BLaER1 treated with 17β-estradiol and CSF1 and Interleukin-3, amounts not matched to agents 10 nM and 100 nM (cell line): ENCODE measurements at regions not wholly inside any gene's neighbourhood (a gene's known extent, or its start where the extent isn't known, plus 50 kb on each side); places are given as distances from the start of the nearest gene placed in this dataset.

Source experiments
- H3K27ac ChIP-seq, 11 experiments: shearing (Covaris generic); formaldehyde crosslinking; 2 replicates each; pipeline ENCODE4 v1.8.1; 2022
- H3K27me3 ChIP-seq, 11 experiments: shearing (Covaris generic); formaldehyde crosslinking; 2 replicates each; pipeline ENCODE4 v1.8.1; 2022
- H3K36me3 ChIP-seq, 11 experiments: shearing (Covaris generic); formaldehyde crosslinking; 2 replicates each; pipeline ENCODE4 v1.8.1; 2022
- H3K4me1 ChIP-seq, 10 experiments: shearing (Covaris generic); formaldehyde crosslinking; 2 replicates each; pipeline ENCODE4 v1.8.1; 2022
- H3K4me2 ChIP-seq, 11 experiments: shearing (Covaris generic); formaldehyde crosslinking; 2 replicates each; pipeline ENCODE4 v1.8.1; 2022
- H3K4me3 ChIP-seq, 10 experiments: shearing (Covaris generic); formaldehyde crosslinking; 2 replicates each; pipeline ENCODE4 v1.8.1; 2022
- H3K9ac ChIP-seq, 11 experiments: shearing (Covaris generic); formaldehyde crosslinking; 2 replicates each; pipeline ENCODE4 v1.8.1; 2022
- H3K9me3 ChIP-seq, 11 experiments: shearing (Covaris generic); formaldehyde crosslinking; replicated peaks in 1 of 11; 2 replicates each; pipeline ENCODE4 v1.8.1; 2022
- H4K20me1 ChIP-seq, 11 experiments: shearing (Covaris generic); formaldehyde crosslinking; 2 replicates each; pipeline ENCODE4 v1.8.1; 2022
- Cebpa-rat ChIP-seq, 11 experiments: shearing (Covaris generic); IDR thresholded peaks; 2 replicates each; pipeline ENCODE4 v1.8.1; 2022

DNA sequence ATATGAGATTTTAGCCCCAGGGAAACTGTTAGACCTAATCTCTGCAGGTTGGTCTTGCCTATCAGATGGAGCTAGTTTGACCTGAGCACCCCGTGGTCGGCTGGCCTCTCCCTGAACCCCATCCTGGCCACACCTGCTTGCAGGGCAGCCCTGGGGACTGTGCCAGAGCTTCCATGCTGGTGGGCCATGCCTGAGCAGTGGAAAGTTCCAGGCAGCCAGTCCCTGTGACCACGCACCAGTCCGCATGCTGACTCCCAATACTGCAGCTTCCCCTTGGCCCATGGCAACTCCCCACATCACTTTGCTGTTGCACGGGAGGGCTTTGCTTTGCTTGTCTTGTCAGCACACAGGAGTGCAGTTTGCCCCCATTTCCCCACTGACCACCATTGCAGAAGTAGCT lies 427.8 kb upstream of the SEMA3D start:
- H3K4me1 ChIP-seq = peaks cover 0 to 25% (median 2%) of the 10 kb centered on the region in 10 experiments; a peak in 8 of 20 replicates
- peaks cover 0 to 20% (median 0%) of the 10 kb centered on the region in 11 experiments; a peak in 5 of 22 replicates for H3K9me3 ChIP-seq
- no peak overlapping the region; a peak in 1 of 22 replicates for H3K4me2 ChIP-seq
- H3K27me3 ChIP-seq = no peaks in the 10 kb centered on the region
- no peak overlapping the region for H3K27ac ChIP-seq
- no peaks in the 10 kb centered on the region for H4K20me1 ChIP-seq
- H3K9ac ChIP-seq = no peak overlapping the region
- no peaks in the 10 kb centered on the region for H3K36me3 ChIP-seq
- no peak overlapping the region for H3K4me3 ChIP-seq
- TF ChIP-seq Cebpa-rat (IDR thresholded peaks at IDR 0.05) = no peak

DNA sequence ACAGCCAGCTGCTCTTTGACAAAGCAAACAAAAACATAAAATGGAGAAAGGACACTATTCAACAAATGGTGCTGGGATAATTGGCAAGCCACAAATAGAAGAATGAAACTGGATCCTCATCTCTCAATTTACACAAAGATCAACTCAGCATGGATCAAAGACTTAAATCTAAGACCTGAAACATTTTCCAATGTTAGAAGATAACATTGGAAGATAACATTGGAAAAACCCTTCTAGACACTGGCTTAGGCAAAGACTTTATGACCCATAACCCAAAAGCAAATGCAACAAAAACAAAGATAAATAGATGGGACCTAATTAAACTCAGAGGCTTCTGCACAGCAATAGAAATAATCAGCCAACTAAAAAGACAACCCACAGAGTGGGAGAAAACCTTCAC lies 425.7 kb upstream of the SEMA3D start:
- Histone ChIP-seq H3K36me3 (no peaks in the 10 kb centered on the region), H3K27ac (no peak overlapping the region), H3K9me3 (peaks cover 0 to 20% (median 0%) of the 10 kb centered on the region in 11 experiments; a peak in 5 of 22 replicates), H3K4me2 (no peak overlapping the region), H3K27me3 (no peaks in the 10 kb centered on the region), H3K9ac (no peak overlapping the region), H3K4me3 (no peak overlapping the region), H4K20me1 (no peaks in the 10 kb centered on the region), H3K4me1 (peaks cover 0 to 14% (median 0%) of the 10 kb centered on the region in 10 experiments; a peak in 3 of 20 replicates)
- no peak for TF ChIP-seq Cebpa-rat (IDR thresholded peaks at IDR 0.05)

GRCh38 chr7:85608804-85609203 lies 421.9 kb upstream of the SEMA3D start:
- no peaks in the 10 kb centered on the region for H4K20me1 ChIP-seq
- H3K4me3 ChIP-seq = no peak overlapping the region
- H3K4me2 ChIP-seq = no peak overlapping the region
- H3K27me3 ChIP-seq = no peaks in the 10 kb centered on the region
- H3K36me3 ChIP-seq = no peaks in the 10 kb centered on the region
- H3K4me1 ChIP-seq = no peaks in the 10 kb centered on the region
- 0 out of 22 replicates have a peak, but pooled peaks cover 0 to 3% (median 0%) of the 10 kb centered on the region in 11 experiments for H3K9me3 ChIP-seq
- no peak overlapping the region for H3K27ac ChIP-seq
- no peak overlapping the region for H3K9ac ChIP-seq
- TF ChIP-seq Cebpa-rat (IDR thresholded peaks at IDR 0.05) = no peak

- Histone ChIP-seq H3K36me3 (no peaks in the 10 kb centered on the region), H3K9ac (no peak overlapping the region), H3K27me3 (no peaks in the 10 kb centered on the region), H3K4me2 (no peak overlapping the region), H3K9me3 (0 out of 22 replicates have a peak, but pooled peaks cover 0 to 3% (median 0%) of the 10 kb centered on the region in 11 experiments), H3K27ac (no peak overlapping the region), H4K20me1 (no peaks in the 10 kb centered on the region), H3K4me1 (peaks cover 0 to 9% (median 0%) of the 10 kb centered on the region in 10 experiments; a peak in 1 of 20 replicates), H3K4me3 (no peak overlapping the region)
- no peak for TF ChIP-seq Cebpa-rat (IDR thresholded peaks at IDR 0.05)
Measured at GRCh38 chr7:85602196-85602595, 415.3 kb upstream of the SEMA3D start.

GRCh38 chr7:85600395-85600794 lies 413.5 kb upstream of the SEMA3D start:
- H3K9ac ChIP-seq = no peak overlapping the region
- no peaks in the 10 kb centered on the region for H4K20me1 ChIP-seq
- H3K4me1 ChIP-seq = peaks cover 0 to 9% (median 0%) of the 10 kb centered on the region in 10 experiments; a peak in 1 of 20 replicates
- no peak for TF ChIP-seq Cebpa-rat (IDR thresholded peaks at IDR 0.05)
- no peak overlapping the region for H3K4me3 ChIP-seq
- H3K27me3 ChIP-seq = no peaks in the 10 kb centered on the region
- H3K9me3 ChIP-seq = 0 out of 22 replicates have a peak, but pooled peaks cover 0 to 3% (median 0%) of the 10 kb centered on the region in 11 experiments
- H3K27ac ChIP-seq = no peak overlapping the region
- H3K4me2 ChIP-seq = no peak overlapping the region
- no peaks in the 10 kb centered on the region for H3K36me3 ChIP-seq

- Histone ChIP-seq H3K27ac (no peak overlapping the region), H4K20me1 (no peaks in the 10 kb centered on the region), H3K9ac (no peak overlapping the region), H3K9me3 (no peaks in the 10 kb centered on the region), H3K4me2 (no peak overlapping the region), H3K36me3 (no peaks in the 10 kb centered on the region), H3K27me3 (no peaks in the 10 kb centered on the region), H3K4me3 (no peak overlapping the region), H3K4me1 (peaks cover 0 to 9% (median 0%) of the 10 kb centered on the region in 10 experiments; a peak in 1 of 20 replicates)
- TF ChIP-seq Cebpa-rat (IDR thresholded peaks at IDR 0.05) = no peak
Measured at GRCh38 chr7:85596827-85597226, 410.0 kb upstream of the SEMA3D start.

GRCh38 chr7:85595750-85596178 lies 408.9 kb upstream of the SEMA3D start:
- Histone ChIP-seq H3K27ac (no peak overlapping the region), H4K20me1 (no peaks in the 10 kb centered on the region), H3K4me1 (peaks cover 0 to 6% (median 0%) of the 10 kb centered on the region in 10 experiments; a peak in 1 of 20 replicates), H3K4me3 (no peak overlapping the region), H3K36me3 (no peaks in the 10 kb centered on the region), H3K9ac (no peak overlapping the region), H3K9me3 (no peaks in the 10 kb centered on the region), H3K27me3 (no peaks in the 10 kb centered on the region), H3K4me2 (no peak overlapping the region)
- no peak for TF ChIP-seq Cebpa-rat (IDR thresholded peaks at IDR 0.05)

DNA sequence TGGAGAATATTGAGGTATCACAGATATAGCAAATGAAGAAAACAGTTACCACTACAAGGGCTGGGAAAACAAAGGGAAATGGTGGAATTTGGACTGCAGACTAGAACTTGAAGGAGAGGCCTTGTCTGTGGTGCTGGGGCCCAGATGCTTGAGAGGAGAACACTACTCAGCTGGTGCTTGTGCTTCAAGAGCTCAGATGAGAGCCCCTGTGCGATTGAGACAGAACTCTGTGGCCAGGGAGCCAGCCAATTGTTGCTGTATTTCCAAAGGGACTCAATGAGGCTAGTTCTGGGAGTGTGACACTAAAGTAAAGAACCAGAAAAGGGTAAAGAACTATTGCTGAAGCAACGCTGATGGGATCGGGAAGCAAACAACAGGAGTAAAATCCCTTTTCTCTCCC lies 406.5 kb upstream of the SEMA3D start:
- Histone ChIP-seq H3K27me3 (no peaks in the 10 kb centered on the region), H3K27ac (no peak overlapping the region), H3K4me3 (no peak overlapping the region), H3K9me3 (no peaks in the 10 kb centered on the region), H4K20me1 (no peaks in the 10 kb centered on the region), H3K9ac (no peak overlapping the region), H3K4me1 (no peaks in the 10 kb centered on the region), H3K36me3 (no peaks in the 10 kb centered on the region), H3K4me2 (no peak overlapping the region)
- no peak for TF ChIP-seq Cebpa-rat (IDR thresholded peaks at IDR 0.05)

DNA sequence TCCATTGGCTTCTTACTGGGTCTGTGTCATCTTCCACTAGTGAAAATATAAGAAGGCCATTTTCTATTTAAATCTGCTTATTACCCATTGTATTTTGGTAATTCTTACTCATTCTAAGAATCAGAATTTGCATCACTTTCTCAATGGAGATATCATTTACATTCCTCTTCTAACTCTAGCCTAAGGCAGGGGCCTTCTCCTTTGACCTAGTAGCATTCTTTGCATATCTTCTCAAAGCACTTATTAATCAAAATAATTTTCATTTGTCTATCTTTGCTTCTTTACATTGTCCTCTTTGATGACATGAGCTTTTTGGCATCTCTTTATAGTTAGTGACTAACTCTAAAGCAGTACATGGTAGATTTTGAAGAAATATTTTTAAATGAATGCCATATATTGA lies 400.9 kb upstream of the SEMA3D start:
- Histone ChIP-seq H3K9ac (no peak overlapping the region), H3K9me3 (no peaks in the 10 kb centered on the region), H3K36me3 (no peaks in the 10 kb centered on the region), H3K27ac (no peak overlapping the region), H3K27me3 (no peaks in the 10 kb centered on the region), H3K4me1 (no peaks in the 10 kb centered on the region), H4K20me1 (no peaks in the 10 kb centered on the region), H3K4me2 (no peak overlapping the region), H3K4me3 (no peak overlapping the region)
- no peak for TF ChIP-seq Cebpa-rat (IDR thresholded peaks at IDR 0.05)

- Histone ChIP-seq H3K27ac (no peak overlapping the region), H4K20me1 (no peaks in the 10 kb centered on the region), H3K4me2 (no peak overlapping the region), H3K4me3 (no peak overlapping the region), H3K9me3 (no peaks in the 10 kb centered on the region), H3K27me3 (no peaks in the 10 kb centered on the region), H3K36me3 (no peaks in the 10 kb centered on the region), H3K4me1 (no peaks in the 10 kb centered on the region), H3K9ac (no peak overlapping the region)
- no peak for TF ChIP-seq Cebpa-rat (IDR thresholded peaks at IDR 0.05)
Measured at GRCh38 chr7:85586091-85586490, 399.2 kb upstream of the SEMA3D start.
